K562 (cell line): ENCODE measurements at regions not wholly inside any gene's neighbourhood (a gene's known extent, or its start where the extent isn't known, plus 50 kb on each side); places are given as distances from the start of the nearest gene placed in this dataset.

Source experiments
- BCL6 ChIP-seq: fragments of 250-450 bp; sonication (Bioruptor Pico); IDR thresholded peaks from 2 replicates; pipeline ENCODE4 v1.4.0; 2020
- BMI1 ChIP-seq: fragments of 150-350 bp; IDR thresholded peaks from 2 replicates; pipeline ENCODE4 v1.6.1; 2014; ENCODE audit warnings: low read length
- ELF1 ChIP-seq: fragments of 200-800 bp; sonication (Bioruptor generic); IDR thresholded peaks from 2 replicates; pipeline ENCODE4 v1.6.1; 2016; ENCODE audit warnings: missing genetic modification characterization, missing compliant biosample characterization
- GTF2A2 ChIP-seq: IDR thresholded peaks from 2 replicates; pipeline ENCODE4 v1.6.1; 2016; ENCODE audit warnings: mild to moderate bottlenecking, missing genetic modification characterization, missing compliant biosample characterization
- HDAC1 ChIP-seq, 2 experiments: fragments of 450-650 bp; IDR thresholded peaks; 2 replicates each; pipeline ENCODE4 v1.6.1; 2016 to 2017; ENCODE audit warnings: inconsistent platforms in 1 of 2, mild to moderate bottlenecking in 1 of 2, moderate library complexity in 1 of 2
- HNRNPK ChIP-seq: fragments of 200-400 bp; formaldehyde crosslinking; IDR thresholded peaks from one replicate; pipeline ENCODE4 v1.6.1; 2018; ENCODE audit warnings: mild to moderate bottlenecking, low read depth, low read length; ENCODE audit not compliant: poor library complexity, severe bottlenecking
- JUN ChIP-seq, 2 experiments: sonication (generic) in 1 of 2; formaldehyde crosslinking in 1 of 2; IDR thresholded peaks; 2 replicates each; pipeline versions ENCODE4 v1.6.1 to v1.8.0; 2012 to 2022; ENCODE audit warnings: borderline replicate concordance in 2 of 2, mild to moderate bottlenecking in 2 of 2, improper control_type of control experiment in 1 of 2, low read depth in 1 of 2, low read length in 1 of 2, missing genetic modification reagents in 1 of 2
- PHF8 ChIP-seq: fragments of 200-600 bp; sonication (generic); IDR thresholded peaks from 2 replicates; pipeline ENCODE4 v1.6.1; 2012; ENCODE audit warnings: mixed run types, mild to moderate bottlenecking, inconsistent platforms, low read length, moderate library complexity, borderline replicate concordance
- POLR2H ChIP-seq: IDR thresholded peaks from 2 replicates; pipeline ENCODE4 v1.6.1; 2016; ENCODE audit warnings: missing genetic modification characterization, low read depth, mild to moderate bottlenecking, control low read depth, missing compliant biosample characterization, moderate library complexity
- RBM14 ChIP-seq: fragments of 200-400 bp; formaldehyde crosslinking; IDR thresholded peaks from 2 replicates; pipeline ENCODE4 v1.6.1; 2018; ENCODE audit warnings: low read depth, mild to moderate bottlenecking, low read length, moderate library complexity, borderline replicate concordance; ENCODE audit not compliant: insufficient read depth
- TAF7 ChIP-seq: fragments of 450-650 bp; IDR thresholded peaks from 2 replicates; pipeline ENCODE4 v1.6.1; 2016; ENCODE audit warnings: missing genetic modification characterization, missing compliant biosample characterization
- ZNF146 ChIP-seq: IDR thresholded peaks from one replicate; pipeline ENCODE4 v1.6.1; 2018; ENCODE audit warnings: missing compliant biosample characterization; ENCODE audit not compliant: unreplicated experiment
- ZNF232 ChIP-seq: sonication (generic); formaldehyde crosslinking; IDR thresholded peaks from 2 replicates; pipeline ENCODE4 v1.8.0; 2022; ENCODE audit warnings: mild to moderate bottlenecking, missing genetic modification reagents
- ZNF316 ChIP-seq: fragments of 450-650 bp; IDR thresholded peaks from 2 replicates; pipeline ENCODE4 v1.6.1; 2016
- ZNF778 ChIP-seq: fragments of 450-650 bp; formaldehyde crosslinking; IDR thresholded peaks from 2 replicates; pipeline ENCODE4 v1.4.0; 2020; ENCODE audit warnings: mild to moderate bottlenecking, moderate library complexity
- TF ChIP-seq, protein P1 (sequence below): sonication (generic); formaldehyde crosslinking; IDR thresholded peaks from 2 replicates; pipeline ENCODE4 v1.8.0; 2022; ENCODE audit warnings: missing genetic modification reagents, mild to moderate bottlenecking, borderline replicate concordance
- TF ChIP-seq, protein P2 (sequence below): IDR thresholded peaks from 3 replicates; pipeline ENCODE4 v1.6.1; 2011; ENCODE audit warnings: borderline replicate concordance, mild to moderate bottlenecking; ENCODE audit not compliant: insufficient read length, insufficient read depth
- TF ChIP-seq, protein P3 (sequence below): fragments of 250-450 bp; sonication (Bioruptor Pico); IDR thresholded peaks from 2 replicates; pipeline ENCODE4 v1.8.0; 2021; ENCODE audit warnings: moderate library complexity, mild to moderate bottlenecking, inconsistent platforms
- TF ChIP-seq, protein P4 (sequence below): sonication (generic); formaldehyde crosslinking; IDR thresholded peaks from 2 replicates; pipeline ENCODE4 v1.8.1; 2023; ENCODE audit warnings: mild to moderate bottlenecking, missing genetic modification reagents, moderate library complexity

DNA sequence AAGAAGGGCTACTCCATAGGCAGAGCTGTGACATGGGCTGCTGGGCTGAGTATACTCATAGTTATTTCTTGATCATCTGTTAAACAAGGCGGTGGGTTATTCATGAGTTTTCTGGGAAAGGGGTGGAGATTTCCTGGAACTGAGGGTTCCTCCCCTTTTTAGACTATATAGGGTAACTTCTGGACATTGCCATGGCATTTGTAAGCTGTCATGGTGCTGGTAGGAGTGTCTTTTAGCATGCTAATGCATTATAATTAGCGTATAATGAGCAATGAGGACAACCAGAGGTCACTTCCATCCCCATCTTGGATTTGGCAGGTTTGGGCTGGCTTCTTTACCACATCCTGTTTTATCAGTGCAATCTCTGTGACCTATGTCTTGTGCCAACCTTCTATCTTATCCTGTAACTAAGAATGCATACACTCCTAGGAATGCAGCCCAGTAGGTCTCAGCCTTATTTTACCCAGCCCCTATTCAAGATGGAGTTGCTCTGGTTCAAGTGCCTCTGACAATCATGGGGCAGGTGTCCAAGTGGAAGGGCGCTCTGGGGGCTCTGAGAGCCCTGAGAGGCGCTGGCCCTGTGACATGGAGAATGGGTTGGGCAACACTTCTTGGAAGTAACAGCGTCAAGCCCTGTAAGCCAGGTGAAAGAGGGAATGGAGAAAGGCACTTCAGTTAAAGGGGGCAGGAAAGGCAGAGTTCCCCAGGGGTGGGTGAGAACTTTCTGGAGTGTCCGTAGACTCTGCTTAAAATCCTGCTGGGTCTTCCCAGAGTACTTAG is 354.2 kb upstream of the SULF2 start (continued):
- TF ChIP-seq, protein P1, sequence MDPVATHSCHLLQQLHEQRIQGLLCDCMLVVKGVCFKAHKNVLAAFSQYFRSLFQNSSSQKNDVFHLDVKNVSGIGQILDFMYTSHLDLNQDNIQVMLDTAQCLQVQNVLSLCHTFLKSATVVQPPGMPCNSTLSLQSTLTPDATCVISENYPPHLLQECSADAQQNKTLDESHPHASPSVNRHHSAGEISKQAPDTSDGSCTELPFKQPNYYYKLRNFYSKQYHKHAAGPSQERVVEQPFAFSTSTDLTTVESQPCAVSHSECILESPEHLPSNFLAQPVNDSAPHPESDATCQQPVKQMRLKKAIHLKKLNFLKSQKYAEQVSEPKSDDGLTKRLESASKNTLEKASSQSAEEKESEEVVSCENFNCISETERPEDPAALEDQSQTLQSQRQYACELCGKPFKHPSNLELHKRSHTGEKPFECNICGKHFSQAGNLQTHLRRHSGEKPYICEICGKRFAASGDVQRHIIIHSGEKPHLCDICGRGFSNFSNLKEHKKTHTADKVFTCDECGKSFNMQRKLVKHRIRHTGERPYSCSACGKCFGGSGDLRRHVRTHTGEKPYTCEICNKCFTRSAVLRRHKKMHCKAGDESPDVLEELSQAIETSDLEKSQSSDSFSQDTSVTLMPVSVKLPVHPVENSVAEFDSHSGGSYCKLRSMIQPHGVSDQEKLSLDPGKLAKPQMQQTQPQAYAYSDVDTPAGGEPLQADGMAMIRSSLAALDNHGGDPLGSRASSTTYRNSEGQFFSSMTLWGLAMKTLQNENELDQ (CRISPR knock-in tag) = no peak
- TF ChIP-seq JUN (IDR thresholded peaks at IDR 0.05; ENCODE audit: borderline replicate concordance, low read depth, low read length) (no peak), JUN (CRISPR knock-in tag; IDR thresholded peaks at IDR 0.05; ENCODE audit: borderline replicate concordance) (no peak), PHF8 (no peak), POLR2H (tag) (peak; percentile 93), RBM14 (no peak), BMI1 (no peak), GTF2A2 (tag) (peak; percentile 96), HNRNPK (no peak), ZNF146 (CRISPR knock-in tag) (no peak), ZNF232 (no peak), TAF7 (tag) (peak; percentile 96), BCL6 (CRISPR knock-in tag) (peak; percentile 99), ZNF316 (no peak), ELF1 (tag) (no peak; the same call in 1 of the 2 replicates), ZNF778 (CRISPR knock-in tag) (no peak), HDAC1 (IDR thresholded peaks at IDR 0.05) (no peak)
- TF ChIP-seq, protein P2, sequence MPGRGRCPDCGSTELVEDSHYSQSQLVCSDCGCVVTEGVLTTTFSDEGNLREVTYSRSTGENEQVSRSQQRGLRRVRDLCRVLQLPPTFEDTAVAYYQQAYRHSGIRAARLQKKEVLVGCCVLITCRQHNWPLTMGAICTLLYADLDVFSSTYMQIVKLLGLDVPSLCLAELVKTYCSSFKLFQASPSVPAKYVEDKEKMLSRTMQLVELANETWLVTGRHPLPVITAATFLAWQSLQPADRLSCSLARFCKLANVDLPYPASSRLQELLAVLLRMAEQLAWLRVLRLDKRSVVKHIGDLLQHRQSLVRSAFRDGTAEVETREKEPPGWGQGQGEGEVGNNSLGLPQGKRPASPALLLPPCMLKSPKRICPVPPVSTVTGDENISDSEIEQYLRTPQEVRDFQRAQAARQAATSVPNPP = no peak
- TF ChIP-seq, protein P3, sequence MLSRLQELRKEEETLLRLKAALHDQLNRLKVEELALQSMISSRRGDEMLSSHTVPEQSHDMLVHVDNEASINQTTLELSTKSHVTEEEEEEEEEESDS = peak; percentile 81
- TF ChIP-seq, protein P4, sequence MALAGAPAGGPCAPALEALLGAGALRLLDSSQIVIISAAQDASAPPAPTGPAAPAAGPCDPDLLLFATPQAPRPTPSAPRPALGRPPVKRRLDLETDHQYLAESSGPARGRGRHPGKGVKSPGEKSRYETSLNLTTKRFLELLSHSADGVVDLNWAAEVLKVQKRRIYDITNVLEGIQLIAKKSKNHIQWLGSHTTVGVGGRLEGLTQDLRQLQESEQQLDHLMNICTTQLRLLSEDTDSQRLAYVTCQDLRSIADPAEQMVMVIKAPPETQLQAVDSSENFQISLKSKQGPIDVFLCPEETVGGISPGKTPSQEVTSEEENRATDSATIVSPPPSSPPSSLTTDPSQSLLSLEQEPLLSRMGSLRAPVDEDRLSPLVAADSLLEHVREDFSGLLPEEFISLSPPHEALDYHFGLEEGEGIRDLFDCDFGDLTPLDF (CRISPR knock-in tag) = no peak
